ENCODE measurements at regions not wholly inside any gene's neighbourhood (a gene's known extent, or its start where the extent isn't known, plus 50 kb on each side); places are given as distances from the start of the nearest gene placed in this dataset.

GRCh38 chr7:112877691-112878460 is 87.7 kb upstream of the TMEM168 start:
- H3K36me3 ChIP-seq (ENCODE audit: control insufficient read depth in 3 of 3, insufficient read depth in 2 of 3, low read depth in 1 of 3, low read length in 3 of 3): peaks cover 0 to 22% (median 0%) of the 10 kb centered on the region in 3 donors
- no peaks in the 10 kb centered on the region for H3K9me3 ChIP-seq (ENCODE audit: control insufficient read depth in 2 of 2, insufficient read depth in 1 of 2, low read depth in 1 of 2, low read length in 1 of 2)
- peaks cover 0 to 13% (median 0%) of the 10 kb centered on the region in 3 donors for H3K4me1 ChIP-seq (ENCODE audit: control insufficient read depth in 3 of 3, insufficient read depth in 2 of 3, low read depth in 1 of 3, low read length in 2 of 3)
- FAIRE-seq: no peak
- H3K27me3 ChIP-seq (ENCODE audit: control insufficient read depth in 3 of 3, insufficient read depth in 3 of 3, low read length in 3 of 3): no peaks in the 10 kb centered on the region
- WGBS, 3 donors: 86 to 97% (median 96%) methylated on average over 7 of the region's 7 CpGs
- H3K27ac ChIP-seq (ENCODE audit: low read depth in 1 of 3, low read length in 2 of 3): no peak overlapping the region
- H3K4me3 ChIP-seq (ENCODE audit: low read depth in 1 of 3, low read length in 3 of 3): no peak overlapping the region
- DNase-seq: no peak

- 92 to 100% (median 95%) methylated on average over 1 of the region's 1 CpG for WGBS, 3 donors
- Histone ChIP-seq H3K36me3 (ENCODE audit: control insufficient read depth in 3 of 3, insufficient read depth in 2 of 3, low read depth in 1 of 3, low read length in 3 of 3) (peaks cover 0 to 17% (median 0%) of the 10 kb centered on the region in 3 donors), H3K4me1 (ENCODE audit: control insufficient read depth in 3 of 3, insufficient read depth in 2 of 3, low read depth in 1 of 3, low read length in 2 of 3) (peaks cover 0 to 13% (median 0%) of the 10 kb centered on the region in 3 donors), H3K27ac (ENCODE audit: low read depth in 1 of 3, low read length in 2 of 3) (peak overlapping the region in 1 of 3 donors; percentile 54), H3K9me3 (ENCODE audit: control insufficient read depth in 2 of 2, insufficient read depth in 1 of 2, low read depth in 1 of 2, low read length in 1 of 2) (no peaks in the 10 kb centered on the region), H3K27me3 (ENCODE audit: control insufficient read depth in 3 of 3, insufficient read depth in 3 of 3, low read length in 3 of 3) (no peaks in the 10 kb centered on the region), H3K4me3 (ENCODE audit: low read depth in 1 of 3, low read length in 3 of 3) (no peak overlapping the region)
- FAIRE-seq: no peak
- peak; percentile 21 to 69 for DNase-seq
These were observed 86.7 kb upstream of the TMEM168 start for GRCh38 chr7:112876877-112877276.

- H3K27me3 ChIP-seq (ENCODE audit: control insufficient read depth in 3 of 3, insufficient read depth in 3 of 3, low read length in 3 of 3): no peaks in the 10 kb centered on the region
- FAIRE-seq: no peak
- no peak for DNase-seq
- no peak overlapping the region for H3K27ac ChIP-seq (ENCODE audit: low read depth in 1 of 3, low read length in 2 of 3)
- 93 to 96% (median 94%) methylated on average over 4 of the region's 4 CpGs for WGBS, 3 donors
- peaks cover 0 to 5% (median 0%) of the 10 kb centered on the region in 3 donors for H3K36me3 ChIP-seq (ENCODE audit: control insufficient read depth in 3 of 3, insufficient read depth in 2 of 3, low read depth in 1 of 3, low read length in 3 of 3)
- H3K4me3 ChIP-seq (ENCODE audit: low read depth in 1 of 3, low read length in 3 of 3): no peak overlapping the region
- H3K9me3 ChIP-seq (ENCODE audit: control insufficient read depth in 2 of 2, insufficient read depth in 1 of 2, low read depth in 1 of 2, low read length in 1 of 2): peaks cover 0 to 3% of the 10 kb centered on the region in 2 donors
- peaks cover 0 to 13% (median 0%) of the 10 kb centered on the region in 3 donors for H3K4me1 ChIP-seq (ENCODE audit: control insufficient read depth in 3 of 3, insufficient read depth in 2 of 3, low read depth in 1 of 3, low read length in 2 of 3)
These were observed 84.7 kb upstream of the TMEM168 start for GRCh38 chr7:112874909-112875308.

GRCh38 chr7:112873831-112874553 is 83.8 kb upstream of the TMEM168 start:
- DNase-seq (no peak), FAIRE-seq (no peak)
- Histone ChIP-seq H3K4me1 (ENCODE audit: control insufficient read depth in 3 of 3, insufficient read depth in 2 of 3, low read depth in 1 of 3, low read length in 2 of 3) (peaks cover 0 to 13% (median 0%) of the 10 kb centered on the region in 3 donors), H3K4me3 (ENCODE audit: low read depth in 1 of 3, low read length in 3 of 3) (no peak overlapping the region), H3K9me3 (ENCODE audit: control insufficient read depth in 2 of 2, insufficient read depth in 1 of 2, low read depth in 1 of 2, low read length in 1 of 2) (peaks cover 0 to 9% of the 10 kb centered on the region in 2 donors), H3K27ac (ENCODE audit: low read depth in 1 of 3, low read length in 2 of 3) (no peak overlapping the region), H3K36me3 (ENCODE audit: control insufficient read depth in 3 of 3, insufficient read depth in 2 of 3, low read depth in 1 of 3, low read length in 3 of 3) (peaks cover 0 to 7% (median 0%) of the 10 kb centered on the region in 3 donors), H3K27me3 (ENCODE audit: control insufficient read depth in 3 of 3, insufficient read depth in 3 of 3, low read length in 3 of 3) (no peaks in the 10 kb centered on the region)
- 78 to 83% (median 83%) methylated on average over 4 of the region's 4 CpGs for WGBS, 3 donors

- DNase-seq (peak in 1 of 2 donors; percentile 28), FAIRE-seq (no peak)
- WGBS, 3 donors: 75 to 83% (median 79%) methylated on average over 15 of the region's 15 CpGs
- Histone ChIP-seq H3K9me3 (ENCODE audit: control insufficient read depth in 2 of 2, insufficient read depth in 1 of 2, low read depth in 1 of 2, low read length in 1 of 2) (peaks cover 0 to 23% of the 10 kb centered on the region in 2 donors), H3K4me3 (ENCODE audit: low read depth in 1 of 3, low read length in 3 of 3) (no peak overlapping the region), H3K36me3 (ENCODE audit: control insufficient read depth in 3 of 3, insufficient read depth in 2 of 3, low read depth in 1 of 3, low read length in 3 of 3) (peaks cover 0 to 17% (median 0%) of the 10 kb centered on the region in 3 donors), H3K4me1 (ENCODE audit: control insufficient read depth in 3 of 3, insufficient read depth in 2 of 3, low read depth in 1 of 3, low read length in 2 of 3) (peaks cover 0 to 4% (median 0%) of the 10 kb centered on the region in 3 donors), H3K27me3 (ENCODE audit: control insufficient read depth in 3 of 3, insufficient read depth in 3 of 3, low read length in 3 of 3) (no peaks in the 10 kb centered on the region), H3K27ac (ENCODE audit: low read depth in 1 of 3, low read length in 2 of 3) (no peak overlapping the region)
These were observed 79.0 kb upstream of the TMEM168 start for GRCh38 chr7:112869111-112869774.

GRCh38 chr7:112868609-112869008 is 78.4 kb upstream of the TMEM168 start:
- Histone ChIP-seq H3K36me3 (ENCODE audit: control insufficient read depth in 3 of 3, insufficient read depth in 2 of 3, low read depth in 1 of 3, low read length in 3 of 3) (peaks cover 0 to 17% (median 0%) of the 10 kb centered on the region in 3 donors), H3K9me3 (ENCODE audit: control insufficient read depth in 2 of 2, insufficient read depth in 1 of 2, low read depth in 1 of 2, low read length in 1 of 2) (peaks cover 0 to 23% of the 10 kb centered on the region in 2 donors), H3K4me3 (ENCODE audit: low read depth in 1 of 3, low read length in 3 of 3) (no peak overlapping the region), H3K4me1 (ENCODE audit: control insufficient read depth in 3 of 3, insufficient read depth in 2 of 3, low read depth in 1 of 3, low read length in 2 of 3) (peaks cover 0 to 4% (median 0%) of the 10 kb centered on the region in 3 donors), H3K27me3 (ENCODE audit: control insufficient read depth in 3 of 3, insufficient read depth in 3 of 3, low read length in 3 of 3) (no peaks in the 10 kb centered on the region), H3K27ac (ENCODE audit: low read depth in 1 of 3, low read length in 2 of 3) (no peak overlapping the region)
- no peak for FAIRE-seq
- 95 to 100% (median 96%) methylated on average over 4 of the region's 4 CpGs for WGBS, 3 donors
- no peak for DNase-seq

GRCh38 chr7:112866424-112866823 is 76.2 kb upstream of the TMEM168 start:
- peaks cover 0 to 21% (median 0%) of the 10 kb centered on the region in 3 donors for H3K36me3 ChIP-seq (ENCODE audit: control insufficient read depth in 3 of 3, insufficient read depth in 2 of 3, low read depth in 1 of 3, low read length in 3 of 3)
- FAIRE-seq (no peak), DNase-seq (peak in 1 of 2 donors; percentile 47)
- H3K4me1 ChIP-seq (ENCODE audit: control insufficient read depth in 3 of 3, insufficient read depth in 2 of 3, low read depth in 1 of 3, low read length in 2 of 3): peaks cover 0 to 4% (median 0%) of the 10 kb centered on the region in 3 donors
- H3K27me3 ChIP-seq (ENCODE audit: control insufficient read depth in 3 of 3, insufficient read depth in 3 of 3, low read length in 3 of 3): no peaks in the 10 kb centered on the region
- peaks cover 0 to 26% of the 10 kb centered on the region in 2 donors for H3K9me3 ChIP-seq (ENCODE audit: control insufficient read depth in 2 of 2, insufficient read depth in 1 of 2, low read depth in 1 of 2, low read length in 1 of 2)
- H3K4me3 ChIP-seq (ENCODE audit: low read depth in 1 of 3, low read length in 3 of 3): no peak overlapping the region
- 36 to 51% (median 37%) methylated on average over 4 of the region's 4 CpGs for WGBS, 3 donors
- H3K27ac ChIP-seq (ENCODE audit: low read depth in 1 of 3, low read length in 2 of 3): no peak overlapping the region

- Histone ChIP-seq H3K4me1 (ENCODE audit: control insufficient read depth in 3 of 3, insufficient read depth in 2 of 3, low read depth in 1 of 3, low read length in 2 of 3) (peaks cover 0 to 4% (median 0%) of the 10 kb centered on the region in 3 donors), H3K27ac (ENCODE audit: low read depth in 1 of 3, low read length in 2 of 3) (no peak overlapping the region), H3K9me3 (ENCODE audit: control insufficient read depth in 2 of 2, insufficient read depth in 1 of 2, low read depth in 1 of 2, low read length in 1 of 2) (peaks cover 0 to 21% of the 10 kb centered on the region in 2 donors), H3K36me3 (ENCODE audit: control insufficient read depth in 3 of 3, insufficient read depth in 2 of 3, low read depth in 1 of 3, low read length in 3 of 3) (peaks cover 0 to 21% (median 0%) of the 10 kb centered on the region in 3 donors), H3K27me3 (ENCODE audit: control insufficient read depth in 3 of 3, insufficient read depth in 3 of 3, low read length in 3 of 3) (no peaks in the 10 kb centered on the region), H3K4me3 (ENCODE audit: low read depth in 1 of 3, low read length in 3 of 3) (no peak overlapping the region)
- no peak for FAIRE-seq
- no peak for DNase-seq
These were observed 74.2 kb upstream of the TMEM168 start for GRCh38 chr7:112864380-112864779.
